Medulla oblongata (tissue), 1 donor: ENCODE measurements at regions not wholly inside any gene's neighbourhood (a gene's known extent, or its start where the extent isn't known, plus 50 kb on each side); places are given as distances from the start of the nearest gene placed in this dataset.

Source experiments
- DNase-seq: peaks from one replicate; pipeline ENCODE4 v3.0.0-alpha.2; 2015; ENCODE audit errors: extremely low spot score

GRCh38 chr1:96360036-96360795 lies 361.4 kb upstream of the PTBP2 start:
- DNase-seq: no peak

- no peak for DNase-seq
These were observed 360.2 kb upstream of the PTBP2 start for GRCh38 chr1:96361271-96361856.

GRCh38 chr1:96361961-96362360 lies 359.6 kb upstream of the PTBP2 start:
- no peak for DNase-seq

GRCh38 chr1:96362623-96363022 lies 359.0 kb upstream of the PTBP2 start:
- DNase-seq: no peak

- DNase-seq: no peak
These were observed 357.8 kb upstream of the PTBP2 start for GRCh38 chr1:96363826-96364225.

GRCh38 chr1:96364576-96364975 lies 357.0 kb upstream of the PTBP2 start:
- DNase-seq: no peak

GRCh38 chr1:96365076-96365475 lies 356.5 kb upstream of the PTBP2 start:
- no peak for DNase-seq

GRCh38 chr1:96365596-96366390 lies 355.8 kb upstream of the PTBP2 start:
- no peak for DNase-seq

GRCh38 chr1:96366516-96366915 lies 355.1 kb upstream of the PTBP2 start:
- no peak for DNase-seq

GRCh38 chr1:96367791-96368190 lies 353.8 kb upstream of the PTBP2 start:
- DNase-seq: no peak

- no peak for DNase-seq
These were observed 350.8 kb upstream of the PTBP2 start for GRCh38 chr1:96370757-96371156.

- no peak for DNase-seq
These were observed 348.7 kb upstream of the PTBP2 start for GRCh38 chr1:96372881-96373280.

- no peak for DNase-seq
These were observed 347.4 kb upstream of the PTBP2 start for GRCh38 chr1:96374076-96374762.

- no peak for DNase-seq
These were observed 344.7 kb upstream of the PTBP2 start for GRCh38 chr1:96376846-96377245.

GRCh38 chr1:96384611-96385010 lies 337.0 kb upstream of the PTBP2 start:
- DNase-seq: no peak

GRCh38 chr1:96387785-96388184 lies 333.8 kb upstream of the PTBP2 start:
- no peak for DNase-seq

- no peak for DNase-seq
These were observed 332.9 kb upstream of the PTBP2 start for GRCh38 chr1:96388421-96389310.

GRCh38 chr1:96400089-96400488 lies 321.5 kb upstream of the PTBP2 start:
- no peak for DNase-seq

GRCh38 chr1:96409087-96409486 lies 312.5 kb upstream of the PTBP2 start:
- DNase-seq: no peak

GRCh38 chr1:96409689-96410088 lies 311.9 kb upstream of the PTBP2 start:
- DNase-seq: no peak

- DNase-seq: no peak
These were observed 310.6 kb upstream of the PTBP2 start for GRCh38 chr1:96411006-96411405.
